ENCODE measurements at regions not wholly inside any gene's neighbourhood (a gene's known extent, or its start where the extent isn't known, plus 50 kb on each side); places are given as distances from the start of the nearest gene placed in this dataset.

GRCh38 chr10:128233422-128233821, 107.2 kb upstream of the MKI67 start:
- H3K9me3 ChIP-seq = peaks cover 0 to 9% (median 0%) of the 10 kb centered on the region in 3 donors

DNA sequence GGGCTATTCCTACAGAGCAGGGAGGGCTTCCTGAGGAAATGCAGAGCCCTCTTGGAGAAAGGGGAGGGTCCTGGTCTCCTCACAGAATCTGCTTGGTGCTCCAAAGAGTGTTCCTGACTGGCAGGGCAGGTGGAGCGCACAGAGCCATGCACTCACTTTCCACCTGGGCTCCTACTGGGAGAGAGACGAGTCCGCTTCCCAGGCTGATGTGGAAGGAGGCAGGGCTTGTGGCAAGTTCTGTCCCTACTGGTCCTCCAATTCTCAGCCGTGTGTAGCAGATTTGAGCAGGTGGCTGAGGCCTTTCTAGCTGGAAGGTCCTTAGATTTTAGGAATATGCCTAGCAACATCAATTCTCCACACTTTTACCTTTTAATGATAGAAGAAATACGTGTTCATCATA, 111.5 kb upstream of the MKI67 start:
- Histone ChIP-seq H3K9me3 (peaks cover 0 to 9% (median 0%) of the 10 kb centered on the region in 3 donors), H3K36me3 (no peaks in the 10 kb centered on the region), H3K27ac (no peak overlapping the region), H3K4me3 (no peak overlapping the region), H3K4me1 (no peaks in the 10 kb centered on the region), H3K27me3 (peaks cover 0 to 16% (median 0%) of the 10 kb centered on the region in 4 donors)
- DNase-seq = no peak
- TF ChIP-seq, protein P1, sequence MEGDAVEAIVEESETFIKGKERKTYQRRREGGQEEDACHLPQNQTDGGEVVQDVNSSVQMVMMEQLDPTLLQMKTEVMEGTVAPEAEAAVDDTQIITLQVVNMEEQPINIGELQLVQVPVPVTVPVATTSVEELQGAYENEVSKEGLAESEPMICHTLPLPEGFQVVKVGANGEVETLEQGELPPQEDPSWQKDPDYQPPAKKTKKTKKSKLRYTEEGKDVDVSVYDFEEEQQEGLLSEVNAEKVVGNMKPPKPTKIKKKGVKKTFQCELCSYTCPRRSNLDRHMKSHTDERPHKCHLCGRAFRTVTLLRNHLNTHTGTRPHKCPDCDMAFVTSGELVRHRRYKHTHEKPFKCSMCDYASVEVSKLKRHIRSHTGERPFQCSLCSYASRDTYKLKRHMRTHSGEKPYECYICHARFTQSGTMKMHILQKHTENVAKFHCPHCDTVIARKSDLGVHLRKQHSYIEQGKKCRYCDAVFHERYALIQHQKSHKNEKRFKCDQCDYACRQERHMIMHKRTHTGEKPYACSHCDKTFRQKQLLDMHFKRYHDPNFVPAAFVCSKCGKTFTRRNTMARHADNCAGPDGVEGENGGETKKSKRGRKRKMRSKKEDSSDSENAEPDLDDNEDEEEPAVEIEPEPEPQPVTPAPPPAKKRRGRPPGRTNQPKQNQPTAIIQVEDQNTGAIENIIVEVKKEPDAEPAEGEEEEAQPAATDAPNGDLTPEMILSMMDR (IDR thresholded peaks at IDR 0.05) = no peak
- no peak for TF ChIP-seq POLR2A (IDR thresholded peaks at IDR 0.05)
- WGBS, 2 donors = 54 to 75% methylated on average over 2 to 4 of the region's 5 CpGs
- intact Hi-C loops (cut with DNase I) = no loop called here

More at GRCh38 chr10:128233422-128233821, 107.2 kb upstream of the MKI67 start:
- Histone ChIP-seq H3K36me3 (no peaks in the 10 kb centered on the region), H3K27ac (no peak overlapping the region), H3K4me3 (no peak overlapping the region), H3K27me3 (peaks cover 0 to 24% (median 0%) of the 10 kb centered on the region in 4 donors), H3K4me1 (no peaks in the 10 kb centered on the region)
- WGBS, 2 donors = 62 to 77% methylated on average over 2 of the region's 2 CpGs
- no peak for DNase-seq
- TF ChIP-seq POLR2A (IDR thresholded peaks at IDR 0.05) = no peak
- TF ChIP-seq, protein P1 (IDR thresholded peaks at IDR 0.05) = no peak
- intact Hi-C loops (cut with DNase I) = no loop called here

GRCh38 chr10:128241023-128241422, 114.8 kb upstream of the MKI67 start:
- peaks cover 0 to 6% (median 0%) of the 10 kb centered on the region in 4 donors for H3K27me3 ChIP-seq
- DNase-seq = no peak
- no peak for TF ChIP-seq POLR2A (IDR thresholded peaks at IDR 0.05)
- TF ChIP-seq, protein P1 (IDR thresholded peaks at IDR 0.05) = no peak

GRCh38 chr10:128242641-128243040, 116.4 kb upstream of the MKI67 start:
- H3K36me3 ChIP-seq = no peaks in the 10 kb centered on the region
- peaks cover 0 to under 1% (median 0%) of the 10 kb centered on the region in 4 donors for H3K27me3 ChIP-seq
- intact Hi-C loops (cut with DNase I) = no loop called here
- H3K4me1 ChIP-seq = no peaks in the 10 kb centered on the region
- no peak for TF ChIP-seq POLR2A (IDR thresholded peaks at IDR 0.05)
- TF ChIP-seq, protein P1 (IDR thresholded peaks at IDR 0.05) = no peak
- 74 to 89% methylated on average over 3 to 4 of the region's 10 CpGs for WGBS, 2 donors
- H3K27ac ChIP-seq = no peak overlapping the region
- H3K9me3 ChIP-seq = no peaks in the 10 kb centered on the region
- no peak overlapping the region for H3K4me3 ChIP-seq
- DNase-seq = no peak

More at GRCh38 chr10:128241023-128241422, 114.8 kb upstream of the MKI67 start:
- Histone ChIP-seq H3K9me3 (no peaks in the 10 kb centered on the region), H3K4me1 (no peaks in the 10 kb centered on the region), H3K27ac (no peak overlapping the region), H3K36me3 (no peaks in the 10 kb centered on the region), H3K4me3 (no peak overlapping the region)
- intact Hi-C loops (cut with DNase I) = no loop called here
- 82 to 83% methylated on average over 7 of the region's 7 CpGs for WGBS, 2 donors

DNA sequence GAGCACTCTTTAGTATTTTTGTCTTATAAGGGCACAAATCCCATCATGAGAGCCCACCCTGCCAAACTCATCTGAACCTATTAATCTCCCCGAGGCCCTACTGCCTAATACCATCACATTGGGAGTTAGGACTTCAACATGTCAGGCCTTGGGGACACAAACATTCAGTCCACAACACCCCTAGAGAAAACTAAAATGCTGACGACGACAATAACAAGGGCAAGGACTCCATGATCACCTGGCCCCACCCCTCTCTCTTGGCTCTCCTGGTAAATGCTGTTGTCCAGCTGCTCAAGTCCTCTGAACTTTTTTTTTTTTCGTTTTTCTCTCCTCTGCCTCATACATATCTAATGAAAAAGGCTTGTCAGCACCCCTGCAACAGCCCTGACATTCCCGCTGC, 118.8 kb upstream of the MKI67 start:
- H3K27ac ChIP-seq = no peak overlapping the region
- 69 to 71% methylated on average over 5 of the region's 5 CpGs for WGBS, 2 donors
- no peaks in the 10 kb centered on the region for H3K27me3 ChIP-seq
- intact Hi-C loops (cut with DNase I) = no loop called here
- H3K4me3 ChIP-seq = no peak overlapping the region
- no peaks in the 10 kb centered on the region for H3K4me1 ChIP-seq
- no peaks in the 10 kb centered on the region for H3K36me3 ChIP-seq
- H3K9me3 ChIP-seq = no peaks in the 10 kb centered on the region
- DNase-seq = no peak
- TF ChIP-seq, protein P1 (IDR thresholded peaks at IDR 0.05) = no peak
- no peak for TF ChIP-seq POLR2A (IDR thresholded peaks at IDR 0.05)
